ENCODE measurements at regions not wholly inside any gene's neighbourhood (a gene's known extent, or its start where the extent isn't known, plus 50 kb on each side); places are given as distances from the start of the nearest gene placed in this dataset.

- Histone ChIP-seq H3K4me2 (ENCODE audit: control insufficient read depth, extremely low read depth, insufficient read depth, low read depth, low read length) (no peak overlapping the region), H3K4me1 (ENCODE audit: control insufficient read depth, extremely low read depth, insufficient read depth, low read length) (no peaks in the 10 kb centered on the region), H3K36me3 (ENCODE audit: control insufficient read depth in 2 of 2, extremely low read depth in 1 of 2, insufficient read depth in 2 of 2, low read length in 2 of 2) (no peaks in the 10 kb centered on the region), H3K9me1 (ENCODE audit: control insufficient read depth, extremely low read depth, insufficient read depth, low read length) (no peaks in the 10 kb centered on the region), H4K20me1 (ENCODE audit: control insufficient read depth, extremely low read depth, insufficient read depth, low read length) (no peaks in the 10 kb centered on the region), H3K27ac (ENCODE audit: control insufficient read depth, insufficient read depth, low read length) (no peak overlapping the region), H3K27me3 (ENCODE audit: control insufficient read depth, extremely low read depth, insufficient read depth, low read length) (no peaks in the 10 kb centered on the region), H2AFZ (ENCODE audit: control insufficient read depth, low read length) (no peak overlapping the region), H3K79me2 (ENCODE audit: control insufficient read depth, insufficient read depth, low read length) (no peaks in the 10 kb centered on the region), H3K9me3 (ENCODE audit: control insufficient read depth, low read depth, low read length) (no peaks in the 10 kb centered on the region), H3K4me3 (ENCODE audit: control insufficient read depth in 2 of 3, extremely low read depth in 1 of 3, insufficient read depth in 2 of 3, low read depth in 1 of 3, low read length in 3 of 3) (no peak overlapping the region), H3K9ac (ENCODE audit: control insufficient read depth, extremely low read depth, insufficient read depth, low read length) (no peak overlapping the region)
- no peak for TF ChIP-seq CTCF (optimal IDR thresholded peaks at IDR 0.05 in 1 of 3, IDR thresholded peaks at IDR 0.05 in 1 of 3, conservative IDR thresholded peaks at IDR 0.05 in 1 of 3; ENCODE audit: extremely low read depth in 1 of 3, insufficient read depth in 2 of 3, low read length in 3 of 3)
- no peak for TF ChIP-seq EZH2 (IDR thresholded peaks at IDR 0.05; ENCODE audit: low read length)
- DNase-seq (ENCODE audit: low read depth, low spot score) (no peak), FAIRE-seq (no peak)
- dilution Hi-C loops (cut with MboI; ENCODE audit: extremely low pct_ligation_motif_present, low sequenced_read_pairs) = no loop called here
Measured at GRCh38 chr5:152464048-152464447, 59.0 kb upstream of the NMUR2 start.

- no peaks in the 10 kb centered on the region for H3K9me3 ChIP-seq (ENCODE audit: control insufficient read depth, low read depth, low read length)
- H3K27ac ChIP-seq (ENCODE audit: control insufficient read depth, insufficient read depth, low read length) = no peak overlapping the region
- no peak overlapping the region for H2AFZ ChIP-seq (ENCODE audit: control insufficient read depth, low read length)
- DNase-seq (ENCODE audit: low read depth, low spot score) = no peak
- no peaks in the 10 kb centered on the region for H3K9me1 ChIP-seq (ENCODE audit: control insufficient read depth, extremely low read depth, insufficient read depth, low read length)
- no peak overlapping the region for H3K9ac ChIP-seq (ENCODE audit: control insufficient read depth, extremely low read depth, insufficient read depth, low read length)
- no peaks in the 10 kb centered on the region for H4K20me1 ChIP-seq (ENCODE audit: control insufficient read depth, extremely low read depth, insufficient read depth, low read length)
- FAIRE-seq = no peak
- H3K36me3 ChIP-seq (ENCODE audit: control insufficient read depth in 2 of 2, extremely low read depth in 1 of 2, insufficient read depth in 2 of 2, low read length in 2 of 2) = no peaks in the 10 kb centered on the region
- dilution Hi-C loops (cut with MboI; ENCODE audit: extremely low pct_ligation_motif_present, low sequenced_read_pairs) = no loop called here
- no peak overlapping the region for H3K4me2 ChIP-seq (ENCODE audit: control insufficient read depth, extremely low read depth, insufficient read depth, low read depth, low read length)
- no peaks in the 10 kb centered on the region for H3K27me3 ChIP-seq (ENCODE audit: control insufficient read depth, extremely low read depth, insufficient read depth, low read length)
- H3K4me1 ChIP-seq (ENCODE audit: control insufficient read depth, extremely low read depth, insufficient read depth, low read length) = no peaks in the 10 kb centered on the region
- no peaks in the 10 kb centered on the region for H3K79me2 ChIP-seq (ENCODE audit: control insufficient read depth, insufficient read depth, low read length)
- no peak for TF ChIP-seq EZH2 (IDR thresholded peaks at IDR 0.05; ENCODE audit: low read length)
- no peak for TF ChIP-seq CTCF (optimal IDR thresholded peaks at IDR 0.05 in 1 of 3, IDR thresholded peaks at IDR 0.05 in 1 of 3, conservative IDR thresholded peaks at IDR 0.05 in 1 of 3; ENCODE audit: extremely low read depth in 1 of 3, insufficient read depth in 2 of 3, low read length in 3 of 3)
- no peak overlapping the region for H3K4me3 ChIP-seq (ENCODE audit: control insufficient read depth in 2 of 3, extremely low read depth in 1 of 3, insufficient read depth in 2 of 3, low read depth in 1 of 3, low read length in 3 of 3)
Measured at GRCh38 chr5:152465140-152465539, 60.1 kb upstream of the NMUR2 start.
